SU-DHL-6 (cell line): ENCODE measurements at regions not wholly inside any gene's neighbourhood (a gene's known extent, or its start where the extent isn't known, plus 50 kb on each side); places are given as distances from the start of the nearest gene placed in this dataset.

Source experiments
- EZH2phosphoT487 ChIP-seq: fragments of 200-600 bp; sonication (generic), shearing (Covaris generic); conservative IDR thresholded peaks from 2 replicates; pipeline ENCODE4 v1.6.1; 2018; ENCODE audit warnings: mild to moderate bottlenecking, antibody characterized with exemption, low read length, moderate library complexity, mixed read lengths
- TF ChIP-seq, protein P1 (sequence below): fragments of 200-600 bp; sonication (generic); IDR thresholded peaks from one replicate; pipeline ENCODE4 v1.5.1; 2017; ENCODE audit warnings: antibody characterized with exemption, mild to moderate bottlenecking, low read length, moderate library complexity; ENCODE audit not compliant: insufficient read depth, poor library complexity, severe bottlenecking

DNA sequence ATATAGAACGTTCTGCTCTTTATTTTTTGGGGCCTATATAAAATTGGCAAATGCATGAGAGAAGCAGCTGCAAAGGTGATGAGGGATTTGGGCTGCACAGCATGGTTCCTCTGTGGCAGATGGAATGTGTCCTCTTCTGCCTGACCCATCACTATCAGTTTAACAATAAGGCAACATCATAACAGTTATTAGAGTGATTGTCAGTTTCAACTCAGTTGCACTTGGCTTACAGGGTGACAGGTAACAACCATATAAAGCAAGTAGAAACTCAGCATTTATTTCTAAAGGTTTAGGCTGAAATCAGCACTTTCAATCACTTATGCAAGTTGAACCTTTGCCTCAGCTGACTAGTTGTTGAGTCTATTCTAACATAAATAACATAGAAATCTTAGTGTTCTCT, 935.4 kb upstream of the CHORDC1 start:
- TF ChIP-seq, protein P1, sequence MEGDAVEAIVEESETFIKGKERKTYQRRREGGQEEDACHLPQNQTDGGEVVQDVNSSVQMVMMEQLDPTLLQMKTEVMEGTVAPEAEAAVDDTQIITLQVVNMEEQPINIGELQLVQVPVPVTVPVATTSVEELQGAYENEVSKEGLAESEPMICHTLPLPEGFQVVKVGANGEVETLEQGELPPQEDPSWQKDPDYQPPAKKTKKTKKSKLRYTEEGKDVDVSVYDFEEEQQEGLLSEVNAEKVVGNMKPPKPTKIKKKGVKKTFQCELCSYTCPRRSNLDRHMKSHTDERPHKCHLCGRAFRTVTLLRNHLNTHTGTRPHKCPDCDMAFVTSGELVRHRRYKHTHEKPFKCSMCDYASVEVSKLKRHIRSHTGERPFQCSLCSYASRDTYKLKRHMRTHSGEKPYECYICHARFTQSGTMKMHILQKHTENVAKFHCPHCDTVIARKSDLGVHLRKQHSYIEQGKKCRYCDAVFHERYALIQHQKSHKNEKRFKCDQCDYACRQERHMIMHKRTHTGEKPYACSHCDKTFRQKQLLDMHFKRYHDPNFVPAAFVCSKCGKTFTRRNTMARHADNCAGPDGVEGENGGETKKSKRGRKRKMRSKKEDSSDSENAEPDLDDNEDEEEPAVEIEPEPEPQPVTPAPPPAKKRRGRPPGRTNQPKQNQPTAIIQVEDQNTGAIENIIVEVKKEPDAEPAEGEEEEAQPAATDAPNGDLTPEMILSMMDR: no peak
- TF ChIP-seq EZH2phosphoT487: no peak
